ENCODE measurements at regions not wholly inside any gene's neighbourhood (a gene's known extent, or its start where the extent isn't known, plus 50 kb on each side); places are given as distances from the start of the nearest gene placed in this dataset.

- H3K4me3 ChIP-seq (ENCODE audit: low read depth in 1 of 2, low read length in 1 of 2), result no peak overlapping the region
- H3K36me3 ChIP-seq, result no peaks in the 10 kb centered on the region
- H3K4me1 ChIP-seq (ENCODE audit: control insufficient read depth in 1 of 2, insufficient read depth in 1 of 2, low read depth in 1 of 2, low read length in 1 of 2), result no peaks in the 10 kb centered on the region
- peaks cover 10% of the 10 kb centered on the region for H3K27me3 ChIP-seq
- no peak for TF ChIP-seq CTCF (IDR thresholded peaks at IDR 0.05)
- H3K9me3 ChIP-seq, result no peaks in the 10 kb centered on the region
- H3K27ac ChIP-seq, result no peak overlapping the region
Observed at GRCh38 chr2:120635146-120635545, 100.5 kb upstream of the GLI2 start.

GRCh38 chr2:120637847-120638246, 97.8 kb upstream of the GLI2 start:
- H3K4me1 ChIP-seq (ENCODE audit: control insufficient read depth in 1 of 2, insufficient read depth in 1 of 2, low read depth in 1 of 2, low read length in 1 of 2), result no peaks in the 10 kb centered on the region
- H3K27me3 ChIP-seq, result peaks cover 10% of the 10 kb centered on the region
- no peak overlapping the region for H3K27ac ChIP-seq
- H3K4me3 ChIP-seq (ENCODE audit: low read depth in 1 of 2, low read length in 1 of 2), result no peak overlapping the region
- TF ChIP-seq CTCF (IDR thresholded peaks at IDR 0.05), result no peak
- no peaks in the 10 kb centered on the region for H3K9me3 ChIP-seq
- H3K36me3 ChIP-seq, result no peaks in the 10 kb centered on the region

GRCh38 chr2:120638450-120638849, 97.2 kb upstream of the GLI2 start:
- peaks cover 10% of the 10 kb centered on the region for H3K27me3 ChIP-seq

GRCh38 chr2:120641366-120641771, 94.3 kb upstream of the GLI2 start:
- H3K27me3 ChIP-seq, result peaks cover 5% of the 10 kb centered on the region
- H3K4me1 ChIP-seq (ENCODE audit: control insufficient read depth in 1 of 2, insufficient read depth in 1 of 2, low read depth in 1 of 2, low read length in 1 of 2), result no peaks in the 10 kb centered on the region
- no peaks in the 10 kb centered on the region for H3K36me3 ChIP-seq
- TF ChIP-seq CTCF (IDR thresholded peaks at IDR 0.05), result no peak
- H3K27ac ChIP-seq, result no peak overlapping the region
- no peak overlapping the region for H3K4me3 ChIP-seq (ENCODE audit: low read depth in 1 of 2, low read length in 1 of 2)
- no peaks in the 10 kb centered on the region for H3K9me3 ChIP-seq

More at GRCh38 chr2:120638450-120638849, 97.2 kb upstream of the GLI2 start:
- no peaks in the 10 kb centered on the region for H3K36me3 ChIP-seq
- no peaks in the 10 kb centered on the region for H3K4me1 ChIP-seq (ENCODE audit: control insufficient read depth in 1 of 2, insufficient read depth in 1 of 2, low read depth in 1 of 2, low read length in 1 of 2)
- H3K27ac ChIP-seq, result no peak overlapping the region
- H3K4me3 ChIP-seq (ENCODE audit: low read depth in 1 of 2, low read length in 1 of 2), result no peak overlapping the region
- no peaks in the 10 kb centered on the region for H3K9me3 ChIP-seq
- no peak for TF ChIP-seq CTCF (IDR thresholded peaks at IDR 0.05)

- Histone ChIP-seq H3K27ac (no peak overlapping the region), H3K9me3 (no peaks in the 10 kb centered on the region), H3K4me1 (ENCODE audit: control insufficient read depth in 1 of 2, insufficient read depth in 1 of 2, low read depth in 1 of 2, low read length in 1 of 2) (no peaks in the 10 kb centered on the region), H3K27me3 (peaks cover 5% of the 10 kb centered on the region), H3K36me3 (no peaks in the 10 kb centered on the region), H3K4me3 (ENCODE audit: low read depth in 1 of 2, low read length in 1 of 2) (no peak overlapping the region)
- TF ChIP-seq CTCF (IDR thresholded peaks at IDR 0.05), result no peak
Observed at GRCh38 chr2:120642646-120643045, 93.0 kb upstream of the GLI2 start.

- no peaks in the 10 kb centered on the region for H3K4me1 ChIP-seq (ENCODE audit: control insufficient read depth in 1 of 2, insufficient read depth in 1 of 2, low read depth in 1 of 2, low read length in 1 of 2)
- no peaks in the 10 kb centered on the region for H3K36me3 ChIP-seq
- H3K27me3 ChIP-seq, result peaks cover 9% of the 10 kb centered on the region
- H3K4me3 ChIP-seq (ENCODE audit: low read depth in 1 of 2, low read length in 1 of 2), result no peak overlapping the region
- TF ChIP-seq CTCF (IDR thresholded peaks at IDR 0.05), result no peak
- H3K9me3 ChIP-seq, result no peaks in the 10 kb centered on the region
- no peak overlapping the region for H3K27ac ChIP-seq
Observed at GRCh38 chr2:120646994-120647393, 88.7 kb upstream of the GLI2 start.

Measured in neutrophil (primary cell).